ENCODE measurements at regions not wholly inside any gene's neighbourhood (a gene's known extent, or its start where the extent isn't known, plus 50 kb on each side); places are given as distances from the start of the nearest gene placed in this dataset.
A peak's percentile ranks its signal among the peaks of the same experiment; 100 is the strongest.

DNA sequence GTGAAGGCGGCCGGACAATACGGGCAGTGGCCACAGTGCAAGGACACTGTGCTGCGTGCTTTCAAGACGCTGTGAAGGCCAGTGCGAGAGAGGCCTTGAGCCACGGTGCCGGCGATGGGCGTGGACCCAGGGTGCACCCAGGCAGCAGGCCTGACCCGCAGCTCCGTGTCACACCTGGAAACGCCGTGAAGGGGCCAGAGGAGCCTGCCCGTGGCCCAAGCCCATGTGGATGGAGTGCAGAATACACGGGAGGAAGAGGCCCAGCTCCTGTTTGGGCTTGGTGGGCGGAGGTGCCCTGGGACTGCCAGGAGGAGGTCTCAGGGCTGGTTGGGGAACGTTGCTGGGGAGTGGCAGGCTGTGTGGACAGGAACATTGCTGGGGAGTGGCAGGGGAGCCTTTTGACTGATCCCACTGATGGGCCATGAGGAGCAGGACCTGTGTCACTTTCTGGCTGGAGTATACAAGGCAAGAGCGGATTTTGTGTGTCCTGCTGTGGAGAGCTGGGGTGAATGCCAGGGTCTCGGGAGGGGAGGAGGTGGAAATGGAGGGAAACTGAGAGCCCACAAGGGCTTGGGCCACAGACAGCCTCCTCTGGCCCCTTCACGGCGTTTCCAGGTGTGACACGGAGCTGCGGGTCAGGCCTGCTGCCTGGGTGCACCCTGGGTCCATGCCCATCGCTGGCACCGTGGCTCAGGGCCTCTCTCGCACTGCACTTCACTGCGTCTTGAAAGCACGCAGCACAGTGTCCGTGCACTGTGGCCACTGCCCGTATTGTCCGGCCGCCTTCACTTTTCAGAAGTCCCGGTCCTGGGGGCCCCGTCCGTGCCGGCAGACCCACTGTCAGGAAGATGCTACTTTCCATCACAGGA, 925.4 kb downstream of the BRD1 start:
- no peak for TF ChIP-seq CTCF (IDR thresholded peaks at IDR 0.05; ENCODE audit: poor library complexity, severe bottlenecking)
- Histone ChIP-seq H3K27me3 (ENCODE audit: insufficient read depth, poor library complexity, severe bottlenecking) (no peaks in the 10 kb centered on the region), H3K4me1 (ENCODE audit: insufficient read depth, poor library complexity, severe bottlenecking) (no peaks in the 10 kb centered on the region), H3K36me3 (ENCODE audit: low read depth) (no peaks in the 10 kb centered on the region), H3K4me3 (ENCODE audit: severe bottlenecking) (no peak overlapping the region), H3K27ac (ENCODE audit: poor library complexity, severe bottlenecking) (no peak overlapping the region), H3K9me3 (ENCODE audit: severe bottlenecking) (no peaks in the 10 kb centered on the region)
- DNase-seq (ENCODE audit: low spot score) (peak; percentile 23), ATAC-seq (ENCODE audit: low read depth) (no peak)

GRCh38 chr22:48901324-48901723, 926.3 kb downstream of the BRD1 start:
- no peaks in the 10 kb centered on the region for H3K4me1 ChIP-seq (ENCODE audit: insufficient read depth, poor library complexity, severe bottlenecking)
- H3K9me3 ChIP-seq (ENCODE audit: severe bottlenecking), result no peaks in the 10 kb centered on the region
- no peaks in the 10 kb centered on the region for H3K27me3 ChIP-seq (ENCODE audit: insufficient read depth, poor library complexity, severe bottlenecking)
- TF ChIP-seq CTCF (IDR thresholded peaks at IDR 0.05; ENCODE audit: poor library complexity, severe bottlenecking), result no peak
- ATAC-seq (ENCODE audit: low read depth) (no peak), DNase-seq (ENCODE audit: low spot score) (peak; percentile 22)
- H3K36me3 ChIP-seq (ENCODE audit: low read depth), result no peaks in the 10 kb centered on the region
- H3K27ac ChIP-seq (ENCODE audit: poor library complexity, severe bottlenecking), result no peak overlapping the region
- no peak overlapping the region for H3K4me3 ChIP-seq (ENCODE audit: severe bottlenecking)

GRCh38 chr22:48900626-48901025, 927.0 kb downstream of the BRD1 start:
- H3K36me3 ChIP-seq (ENCODE audit: low read depth), result no peaks in the 10 kb centered on the region
- no peak for ATAC-seq (ENCODE audit: low read depth)
- no peaks in the 10 kb centered on the region for H3K27me3 ChIP-seq (ENCODE audit: insufficient read depth, poor library complexity, severe bottlenecking)
- DNase-seq (ENCODE audit: low spot score), result peak; percentile 5
- no peak overlapping the region for H3K4me3 ChIP-seq (ENCODE audit: severe bottlenecking)
- no peak overlapping the region for H3K27ac ChIP-seq (ENCODE audit: poor library complexity, severe bottlenecking)
- H3K4me1 ChIP-seq (ENCODE audit: insufficient read depth, poor library complexity, severe bottlenecking), result no peaks in the 10 kb centered on the region
- H3K9me3 ChIP-seq (ENCODE audit: severe bottlenecking), result no peaks in the 10 kb centered on the region
- TF ChIP-seq CTCF (IDR thresholded peaks at IDR 0.05; ENCODE audit: poor library complexity, severe bottlenecking), result no peak

DNA sequence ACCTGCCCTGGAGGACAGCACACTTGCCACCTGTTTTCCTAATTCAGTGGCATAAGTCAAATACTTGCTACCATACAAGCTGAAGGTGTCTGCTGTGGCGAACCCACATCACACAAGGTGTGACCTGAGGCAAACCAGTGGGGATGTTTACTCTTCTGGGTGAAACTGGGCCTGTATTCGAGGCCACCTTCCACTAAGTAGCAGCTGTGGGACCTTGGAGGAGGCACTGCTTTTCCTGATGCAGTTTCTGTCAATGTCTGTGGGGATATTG, 927.4 kb downstream of the BRD1 start:
- TF ChIP-seq CTCF (IDR thresholded peaks at IDR 0.05; ENCODE audit: poor library complexity, severe bottlenecking), result no peak
- Histone ChIP-seq H3K27me3 (ENCODE audit: insufficient read depth, poor library complexity, severe bottlenecking) (no peaks in the 10 kb centered on the region), H3K4me3 (ENCODE audit: severe bottlenecking) (no peak overlapping the region), H3K36me3 (ENCODE audit: low read depth) (no peaks in the 10 kb centered on the region), H3K9me3 (ENCODE audit: severe bottlenecking) (no peaks in the 10 kb centered on the region), H3K4me1 (ENCODE audit: insufficient read depth, poor library complexity, severe bottlenecking) (no peaks in the 10 kb centered on the region), H3K27ac (ENCODE audit: poor library complexity, severe bottlenecking) (no peak overlapping the region)
- ATAC-seq (ENCODE audit: low read depth) (no peak), DNase-seq (ENCODE audit: low spot score) (no peak)
